ENCODE measurements at regions not wholly inside any gene's neighbourhood (a gene's known extent, or its start where the extent isn't known, plus 50 kb on each side); places are given as distances from the start of the nearest gene placed in this dataset.
"Not testable (repeated sequence)": the region's sequence is repeated elsewhere in the genome, so short reads cannot be mapped to it uniquely, and the experiment has no call there.

- H3K27me3 ChIP-seq (ENCODE audit: control insufficient read depth, insufficient read depth, low read length): no peaks in the 10 kb centered on the region
- H3K36me3 ChIP-seq (ENCODE audit: control insufficient read depth, insufficient read depth, low read length): no peaks in the 10 kb centered on the region
- H3K9me3 ChIP-seq (ENCODE audit: control insufficient read depth, low read length): no peaks in the 10 kb centered on the region
- no peak for TF ChIP-seq CTCF (IDR thresholded peaks at IDR 0.05)
- no peak overlapping the region for H3K4me3 ChIP-seq (ENCODE audit: low read depth, low read length)
- no peak overlapping the region for H3K27ac ChIP-seq
- no peak overlapping the region for H3K9ac ChIP-seq
- H3K79me2 ChIP-seq: no peaks in the 10 kb centered on the region
- H2AFZ ChIP-seq: no peak overlapping the region
- no peak overlapping the region for H3K4me2 ChIP-seq (ENCODE audit: low read length)
- H3K4me1 ChIP-seq: no peaks in the 10 kb centered on the region
Observed at GRCh38 chr14:21825845-21826244, 152.2 kb upstream of the OR4E1 start.

- no peak overlapping the region for H3K9ac ChIP-seq
- no peak overlapping the region for H3K4me3 ChIP-seq (ENCODE audit: low read depth, low read length)
- no peak for TF ChIP-seq CTCF (IDR thresholded peaks at IDR 0.05)
Observed at GRCh38 chr14:21825149-21825743, 151.6 kb upstream of the OR4E1 start.

GRCh38 chr14:21822109-21822508 lies 148.5 kb upstream of the OR4E1 start:
- no peak for TF ChIP-seq CTCF (IDR thresholded peaks at IDR 0.05)
- Histone ChIP-seq H3K79me2 (no peaks in the 10 kb centered on the region), H3K4me2 (ENCODE audit: low read length) (no peak overlapping the region), H3K9me3 (ENCODE audit: control insufficient read depth, low read length) (no peaks in the 10 kb centered on the region), H3K9ac (no peak overlapping the region), H3K36me3 (ENCODE audit: control insufficient read depth, insufficient read depth, low read length) (no peaks in the 10 kb centered on the region), H3K27ac (no peak overlapping the region), H3K4me1 (no peaks in the 10 kb centered on the region), H3K27me3 (ENCODE audit: control insufficient read depth, insufficient read depth, low read length) (no peaks in the 10 kb centered on the region), H2AFZ (no peak overlapping the region), H3K4me3 (ENCODE audit: low read depth, low read length) (no peak overlapping the region)

More at GRCh38 chr14:21825149-21825743, 151.6 kb upstream of the OR4E1 start:
- Histone ChIP-seq H3K27me3 (ENCODE audit: control insufficient read depth, insufficient read depth, low read length) (no peaks in the 10 kb centered on the region), H3K36me3 (ENCODE audit: control insufficient read depth, insufficient read depth, low read length) (no peaks in the 10 kb centered on the region), H3K4me1 (no peaks in the 10 kb centered on the region), H2AFZ (no peak overlapping the region), H3K4me2 (ENCODE audit: low read length) (no peak overlapping the region), H3K27ac (no peak overlapping the region), H3K79me2 (no peaks in the 10 kb centered on the region), H3K9me3 (ENCODE audit: control insufficient read depth, low read length) (no peaks in the 10 kb centered on the region)

- no peaks in the 10 kb centered on the region for H3K9me3 ChIP-seq (ENCODE audit: control insufficient read depth, low read length)
- no peaks in the 10 kb centered on the region for H3K79me2 ChIP-seq
- H3K4me1 ChIP-seq: no peaks in the 10 kb centered on the region
- H3K4me2 ChIP-seq (ENCODE audit: low read length): no peak overlapping the region
- no peak overlapping the region for H3K9ac ChIP-seq
- H3K4me3 ChIP-seq (ENCODE audit: low read depth, low read length): no peak overlapping the region
- H3K36me3 ChIP-seq (ENCODE audit: control insufficient read depth, insufficient read depth, low read length): no peaks in the 10 kb centered on the region
- no peak overlapping the region for H2AFZ ChIP-seq
- no peaks in the 10 kb centered on the region for H3K27me3 ChIP-seq (ENCODE audit: control insufficient read depth, insufficient read depth, low read length)
- TF ChIP-seq CTCF (IDR thresholded peaks at IDR 0.05): no peak
- no peak overlapping the region for H3K27ac ChIP-seq
Observed at GRCh38 chr14:21820631-21821030, 147.0 kb upstream of the OR4E1 start.

- H3K4me1 ChIP-seq; H3K27ac ChIP-seq; H3K79me2 ChIP-seq; H2AFZ ChIP-seq; H3K36me3 ChIP-seq (ENCODE audit: control insufficient read depth, insufficient read depth, low read length); H3K4me2 ChIP-seq (ENCODE audit: low read length); H3K9me3 ChIP-seq (ENCODE audit: control insufficient read depth, low read length); H3K9ac ChIP-seq; H3K4me3 ChIP-seq (ENCODE audit: low read depth, low read length); H3K27me3 ChIP-seq (ENCODE audit: control insufficient read depth, insufficient read depth, low read length): not testable (repeated sequence)
Observed at GRCh38 chr14:21819891-21820290, 146.3 kb upstream of the OR4E1 start.

GRCh38 chr14:21817010-21817409 lies 143.4 kb upstream of the OR4E1 start:
- H3K36me3 ChIP-seq (ENCODE audit: control insufficient read depth, insufficient read depth, low read length); H3K9me3 ChIP-seq (ENCODE audit: control insufficient read depth, low read length); H3K4me1 ChIP-seq; H3K9ac ChIP-seq; H3K4me2 ChIP-seq (ENCODE audit: low read length); H3K4me3 ChIP-seq (ENCODE audit: low read depth, low read length); H3K27me3 ChIP-seq (ENCODE audit: control insufficient read depth, insufficient read depth, low read length); H3K79me2 ChIP-seq; H2AFZ ChIP-seq; H3K27ac ChIP-seq: not testable (repeated sequence)
